K562 (cell line): ENCODE measurements at regions not wholly inside any gene's neighbourhood (a gene's known extent, or its start where the extent isn't known, plus 50 kb on each side); places are given as distances from the start of the nearest gene placed in this dataset.

Source experiments
- ATAC-seq: fragments of 200-7000 bp; cut with Tn5 transposase; 3 replicates; pipeline ENCODE4 v1.9.1; 2020; ENCODE audit warnings: moderate library complexity
- BruUV-seq: library from RNA; stranded (reverse); fragments of 400-500 nt; replicated peaks from 2 replicates; lab custom pipeline; 2021; lab: Mats Ljungman, UMichigan
- CTCF ChIA-PET: fragments of 300-600 bp; formaldehyde crosslinking; extraction: SDS; loops from one replicate; lab custom pipeline; 2021; ENCODE audit warnings: low intra/inter-chr PET ratio; lab: Yijun Ruan, JAX
- POLR2A ChIA-PET: fragments of 300-600, 350-650 bp; sonication (Branson Sonifier 250); formaldehyde crosslinking; extraction: SDS; loops from one replicate; lab custom pipeline; 2021; ENCODE audit warnings: antibody characterized with exemption, inconsistent platforms; lab: Yijun Ruan, JAX
- DNase-seq, 4 experiments: peaks; one replicate each; pipeline versions ENCODE4 v3.0.0 to v3.0.0-alpha.2; 2011 to 2018; ENCODE audit warnings: low spot score in 3 of 4, mixed read lengths in 3 of 4; ENCODE audit errors: extremely low read depth in 1 of 4
- FAIRE-seq: peaks from 2 replicates; lab custom pipeline; 2011; peaks lifted over from hg19 to GRCh38; lab: Jason Lieb, UNC
- H2AFZ ChIP-seq: 2 replicates; pipeline ENCODE4 v1.6.0; 2011; ENCODE audit warnings: low read depth, low read length, control low read depth, inconsistent platforms
- H3K27ac ChIP-seq: fragments of 200-600 bp; 3 replicates; pipeline ENCODE4 v1.8.0; 2011; ENCODE audit warnings: low read depth, mild to moderate bottlenecking, control low read depth, inconsistent platforms, low read length, moderate library complexity, mixed read lengths; ENCODE audit errors: extremely low read depth
- H3K27me3 ChIP-seq, 2 experiments: fragments of 300-600 bp in 1 of 2; 2 replicates in 1 of 2; 3 replicates in 1 of 2; pipeline versions ENCODE4 v1.6.0 to v1.8.0; 2011; ENCODE audit warnings: inconsistent platforms in 2 of 2, low read length in 2 of 2, mild to moderate bottlenecking in 1 of 2, mixed read lengths in 1 of 2, moderate library complexity in 1 of 2; ENCODE audit not compliant: control insufficient read depth in 2 of 2, insufficient read depth in 2 of 2
- H3K36me3 ChIP-seq: fragments of 300-600 bp; 3 replicates; pipeline ENCODE4 v1.8.0; 2011; ENCODE audit warnings: mild to moderate bottlenecking, low read length, inconsistent platforms; ENCODE audit not compliant: control insufficient read depth, insufficient read depth
- H3K4me1 ChIP-seq, 2 experiments: fragments of 200-600 bp in 1 of 2; replicated peaks in 1 of 2; 2 replicates in 1 of 2; 3 replicates in 1 of 2; pipeline versions ENCODE4 v1.5.1 to v1.8.0; 2011; ENCODE audit warnings: inconsistent platforms in 2 of 2, low read length in 2 of 2, mild to moderate bottlenecking in 1 of 2, mixed read lengths in 1 of 2, moderate library complexity in 1 of 2; ENCODE audit not compliant: control insufficient read depth in 2 of 2, insufficient read depth in 2 of 2
- H3K4me2 ChIP-seq: 2 replicates; pipeline ENCODE4 v1.6.1; 2011; ENCODE audit warnings: low read length, control low read depth, inconsistent platforms, mixed read lengths; ENCODE audit not compliant: insufficient read depth
- H3K4me3 ChIP-seq: fragments of 200-600 bp; sonication (generic), shearing (Covaris generic); 2 replicates; pipeline ENCODE4 v1.5.1; 2016; ENCODE audit warnings: control low read depth, inconsistent platforms
- H3K79me2 ChIP-seq: fragments of 200-600 bp; 3 replicates; pipeline ENCODE4 v1.8.0; 2011; ENCODE audit warnings: low read length, inconsistent platforms; ENCODE audit not compliant: control insufficient read depth, insufficient read depth
- H3K9ac ChIP-seq, 2 experiments: 2 replicates each; pipeline versions ENCODE4 v1.6.0 to v1.6.1; 2011; ENCODE audit warnings: low read depth in 2 of 2, low read length in 2 of 2, control low read depth in 1 of 2, inconsistent platforms in 1 of 2, mild to moderate bottlenecking in 1 of 2, mixed read lengths in 1 of 2; ENCODE audit not compliant: insufficient read depth in 1 of 2
- H3K9me1 ChIP-seq: one replicate; pipeline ENCODE4 v1.6.0; 2011; ENCODE audit warnings: inconsistent platforms, mild to moderate bottlenecking, low read length, moderate library complexity; ENCODE audit not compliant: control insufficient read depth, insufficient read depth
- H3K9me3 ChIP-seq: replicated peaks from 2 replicates; pipeline ENCODE4 v1.5.1; 2011; ENCODE audit warnings: low read depth, low read length, inconsistent platforms; ENCODE audit not compliant: control insufficient read depth, insufficient read depth
- H4K20me1 ChIP-seq: replicated peaks from 2 replicates; pipeline ENCODE4 v1.6.1; 2011; ENCODE audit warnings: low read length, inconsistent platforms, mixed read lengths; ENCODE audit not compliant: control insufficient read depth, insufficient read depth
- ETV6 ChIP-seq, 3 experiments: fragments of 150-350 bp in 1 of 3; sonication (generic) in 1 of 3; formaldehyde crosslinking in 1 of 3; IDR thresholded peaks; 2 replicates each; pipeline versions ENCODE4 v1.6.1 to v1.8.0; 2014 to 2022; ENCODE audit warnings: borderline replicate concordance in 2 of 3, low read depth in 2 of 3, antibody characterized with exemption in 1 of 3, low read length in 1 of 3, mild to moderate bottlenecking in 1 of 3, missing genetic modification reagents in 1 of 3
- PHF20 ChIP-seq: fragments of 450-650 bp; IDR thresholded peaks from 2 replicates; pipeline ENCODE4 v1.6.1; 2018; ENCODE audit not compliant: partially characterized antibody
- PHF8 ChIP-seq: fragments of 200-600 bp; sonication (generic); IDR thresholded peaks from 2 replicates; pipeline ENCODE4 v1.6.1; 2012; ENCODE audit warnings: mixed run types, mild to moderate bottlenecking, inconsistent platforms, low read length, moderate library complexity, borderline replicate concordance
- SNRNP70 ChIP-seq: fragments of 200-400 bp; formaldehyde crosslinking; optimal IDR thresholded peaks from 2 replicates; pipeline ENCODE3; 2017; ENCODE audit warnings: low read depth, low read length
- ZBTB7A ChIP-seq: IDR thresholded peaks from 2 replicates; pipeline ENCODE4 v1.6.1; 2011; ENCODE audit warnings: low read depth, mild to moderate bottlenecking, low read length, moderate library complexity, borderline replicate concordance; ENCODE audit not compliant: control insufficient read depth
- WGBS: fragments of 100-300 bp; shearing (Covaris generic); methylation state at CpG from one replicate; pipeline ENCODE4 v1.1.6; 2016; ENCODE audit warnings: low coverage, mixed read lengths; ENCODE audit not compliant: insufficient coverage; ENCODE audit errors: missing lambda C conversion rate; 5-methylcytosine and 5-hydroxymethylcytosine counted together
- in situ Hi-C: fragments of 300-500 bp; cut with MboI; formaldehyde crosslinking; loops from 4 replicates; pipeline ENCODE4 v1.15.0; 2018; ENCODE audit warnings: inconsistent platforms, mixed read lengths
- intact Hi-C: fragments of 100-400 bp; cut with micrococcal nuclease; formaldehyde crosslinking; loops from 2 replicates; pipeline ENCODE4 v1.14.2; 2022
- TF ChIP-seq, protein P1 (sequence below): sonication (generic); formaldehyde crosslinking; IDR thresholded peaks from 2 replicates; pipeline ENCODE4 v1.8.1; 2023; ENCODE audit warnings: mild to moderate bottlenecking, missing genetic modification reagents, moderate library complexity
- TF ChIP-seq, protein P2 (sequence below): sonication (generic); formaldehyde crosslinking; IDR thresholded peaks from 2 replicates; pipeline ENCODE4 v1.8.0; 2023; ENCODE audit warnings: mild to moderate bottlenecking, missing genetic modification reagents
- TF ChIP-seq, protein P3 (sequence below): fragments of 250-450 bp; sonication (Bioruptor Pico); IDR thresholded peaks from 2 replicates; pipeline ENCODE4 v1.5.0; 2021; ENCODE audit warnings: mild to moderate bottlenecking, borderline replicate concordance
- TF ChIP-seq, protein P4 (sequence below), 2 experiments: fragments of 450-650 bp; IDR thresholded peaks; 2 replicates each; pipeline ENCODE4 v1.6.1; 2018; ENCODE audit warnings: mild to moderate bottlenecking in 2 of 2, low read depth in 1 of 2; ENCODE audit not compliant: partially characterized antibody in 2 of 2

DNA sequence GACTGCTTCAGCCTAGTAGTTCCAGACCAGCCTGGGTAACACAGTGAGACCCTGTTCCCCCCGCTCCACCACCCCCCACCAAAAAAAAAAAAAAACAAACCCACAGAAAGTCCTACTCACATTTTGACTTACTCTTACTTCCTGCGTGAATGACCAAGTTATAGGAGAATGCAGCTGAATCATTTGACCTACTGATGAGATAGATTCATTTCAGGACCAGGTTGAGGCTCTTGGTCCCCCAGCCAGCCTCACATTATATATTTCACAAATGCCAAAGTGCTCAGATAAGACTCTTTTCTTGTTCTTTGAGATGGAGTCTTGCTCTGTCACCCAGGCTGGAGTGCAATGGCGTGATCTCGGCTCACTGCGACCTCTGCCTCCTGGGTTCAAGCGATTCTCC lies 70.2 kb downstream of the KLF5 start:
- intact Hi-C loops (no loop called here), in situ Hi-C loops (no loop called here)
- Histone ChIP-seq H3K27me3 (no peaks in the 10 kb centered on the region; a peak in 1 of 5 replicates), H3K9me3 (no peaks in the 10 kb centered on the region), H3K4me3 (no peak overlapping the region), H4K20me1 (no peaks in the 10 kb centered on the region), H3K4me2 (no peak overlapping the region), H3K9me1 (no peaks in the 10 kb centered on the region), H3K36me3 (no peaks in the 10 kb centered on the region), H3K27ac (no peak overlapping the region), H3K79me2 (no peaks in the 10 kb centered on the region), H3K9ac (no peak overlapping the region)
- DNase-seq (no peak), FAIRE-seq (no peak), ATAC-seq (no peak)
- WGBS, result 0% methylated on average over 2 of the region's 6 CpGs
- ChIA-PET POLR2A (no interaction called here), CTCF (no interaction called here)
- TF ChIP-seq, protein P1, sequence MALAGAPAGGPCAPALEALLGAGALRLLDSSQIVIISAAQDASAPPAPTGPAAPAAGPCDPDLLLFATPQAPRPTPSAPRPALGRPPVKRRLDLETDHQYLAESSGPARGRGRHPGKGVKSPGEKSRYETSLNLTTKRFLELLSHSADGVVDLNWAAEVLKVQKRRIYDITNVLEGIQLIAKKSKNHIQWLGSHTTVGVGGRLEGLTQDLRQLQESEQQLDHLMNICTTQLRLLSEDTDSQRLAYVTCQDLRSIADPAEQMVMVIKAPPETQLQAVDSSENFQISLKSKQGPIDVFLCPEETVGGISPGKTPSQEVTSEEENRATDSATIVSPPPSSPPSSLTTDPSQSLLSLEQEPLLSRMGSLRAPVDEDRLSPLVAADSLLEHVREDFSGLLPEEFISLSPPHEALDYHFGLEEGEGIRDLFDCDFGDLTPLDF (CRISPR knock-in tag), result no peak
- TF ChIP-seq SNRNP70 (no peak), ETV6 (IDR thresholded peaks at IDR 0.05; ENCODE audit: borderline replicate concordance in 1 of 2, low read depth in 2 of 2, low read length in 1 of 2) (no peak), ETV6 (CRISPR knock-in tag; IDR thresholded peaks at IDR 0.05; ENCODE audit: borderline replicate concordance) (no peak), ZBTB7A (no peak), PHF8 (no peak), PHF20 (no peak)
- TF ChIP-seq, protein P2, sequence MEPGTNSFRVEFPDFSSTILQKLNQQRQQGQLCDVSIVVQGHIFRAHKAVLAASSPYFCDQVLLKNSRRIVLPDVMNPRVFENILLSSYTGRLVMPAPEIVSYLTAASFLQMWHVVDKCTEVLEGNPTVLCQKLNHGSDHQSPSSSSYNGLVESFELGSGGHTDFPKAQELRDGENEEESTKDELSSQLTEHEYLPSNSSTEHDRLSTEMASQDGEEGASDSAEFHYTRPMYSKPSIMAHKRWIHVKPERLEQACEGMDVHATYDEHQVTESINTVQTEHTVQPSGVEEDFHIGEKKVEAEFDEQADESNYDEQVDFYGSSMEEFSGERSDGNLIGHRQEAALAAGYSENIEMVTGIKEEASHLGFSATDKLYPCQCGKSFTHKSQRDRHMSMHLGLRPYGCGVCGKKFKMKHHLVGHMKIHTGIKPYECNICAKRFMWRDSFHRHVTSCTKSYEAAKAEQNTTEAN (CRISPR knock-in tag), result no peak
- TF ChIP-seq, protein P3, sequence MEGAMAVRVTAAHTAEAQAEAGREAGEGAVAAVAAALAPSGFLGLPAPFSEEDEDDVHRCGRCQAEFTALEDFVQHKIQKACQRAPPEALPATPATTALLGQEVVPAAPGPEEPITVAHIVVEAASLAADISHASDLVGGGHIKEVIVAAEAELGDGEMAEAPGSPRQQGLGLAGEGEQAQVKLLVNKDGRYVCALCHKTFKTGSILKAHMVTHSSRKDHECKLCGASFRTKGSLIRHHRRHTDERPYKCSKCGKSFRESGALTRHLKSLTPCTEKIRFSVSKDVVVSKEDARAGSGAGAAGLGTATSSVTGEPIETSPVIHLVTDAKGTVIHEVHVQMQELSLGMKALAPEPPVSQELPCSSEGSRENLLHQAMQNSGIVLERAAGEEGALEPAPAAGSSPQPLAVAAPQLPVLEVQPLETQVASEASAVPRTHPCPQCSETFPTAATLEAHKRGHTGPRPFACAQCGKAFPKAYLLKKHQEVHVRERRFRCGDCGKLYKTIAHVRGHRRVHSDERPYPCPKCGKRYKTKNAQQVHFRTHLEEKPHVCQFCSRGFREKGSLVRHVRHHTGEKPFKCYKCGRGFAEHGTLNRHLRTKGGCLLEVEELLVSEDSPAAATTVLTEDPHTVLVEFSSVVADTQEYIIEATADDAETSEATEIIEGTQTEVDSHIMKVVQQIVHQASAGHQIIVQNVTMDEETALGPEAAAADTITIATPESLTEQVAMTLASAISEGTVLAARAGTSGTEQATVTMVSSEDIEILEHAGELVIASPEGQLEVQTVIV, result no peak
- TF ChIP-seq, protein P4, sequence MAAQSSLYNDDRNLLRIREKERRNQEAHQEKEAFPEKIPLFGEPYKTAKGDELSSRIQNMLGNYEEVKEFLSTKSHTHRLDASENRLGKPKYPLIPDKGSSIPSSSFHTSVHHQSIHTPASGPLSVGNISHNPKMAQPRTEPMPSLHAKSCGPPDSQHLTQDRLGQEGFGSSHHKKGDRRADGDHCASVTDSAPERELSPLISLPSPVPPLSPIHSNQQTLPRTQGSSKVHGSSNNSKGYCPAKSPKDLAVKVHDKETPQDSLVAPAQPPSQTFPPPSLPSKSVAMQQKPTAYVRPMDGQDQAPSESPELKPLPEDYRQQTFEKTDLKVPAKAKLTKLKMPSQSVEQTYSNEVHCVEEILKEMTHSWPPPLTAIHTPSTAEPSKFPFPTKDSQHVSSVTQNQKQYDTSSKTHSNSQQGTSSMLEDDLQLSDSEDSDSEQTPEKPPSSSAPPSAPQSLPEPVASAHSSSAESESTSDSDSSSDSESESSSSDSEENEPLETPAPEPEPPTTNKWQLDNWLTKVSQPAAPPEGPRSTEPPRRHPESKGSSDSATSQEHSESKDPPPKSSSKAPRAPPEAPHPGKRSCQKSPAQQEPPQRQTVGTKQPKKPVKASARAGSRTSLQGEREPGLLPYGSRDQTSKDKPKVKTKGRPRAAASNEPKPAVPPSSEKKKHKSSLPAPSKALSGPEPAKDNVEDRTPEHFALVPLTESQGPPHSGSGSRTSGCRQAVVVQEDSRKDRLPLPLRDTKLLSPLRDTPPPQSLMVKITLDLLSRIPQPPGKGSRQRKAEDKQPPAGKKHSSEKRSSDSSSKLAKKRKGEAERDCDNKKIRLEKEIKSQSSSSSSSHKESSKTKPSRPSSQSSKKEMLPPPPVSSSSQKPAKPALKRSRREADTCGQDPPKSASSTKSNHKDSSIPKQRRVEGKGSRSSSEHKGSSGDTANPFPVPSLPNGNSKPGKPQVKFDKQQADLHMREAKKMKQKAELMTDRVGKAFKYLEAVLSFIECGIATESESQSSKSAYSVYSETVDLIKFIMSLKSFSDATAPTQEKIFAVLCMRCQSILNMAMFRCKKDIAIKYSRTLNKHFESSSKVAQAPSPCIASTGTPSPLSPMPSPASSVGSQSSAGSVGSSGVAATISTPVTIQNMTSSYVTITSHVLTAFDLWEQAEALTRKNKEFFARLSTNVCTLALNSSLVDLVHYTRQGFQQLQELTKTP (IDR thresholded peaks at IDR 0.05; ENCODE audit: low read depth in 1 of 2, partially characterized antibody in 2 of 2), result no peak
- TF ChIP-seq, all 486 proteins: peak for 0
- H2AFZ ChIP-seq, result no peak overlapping the region
- no TSS peak for BruUV-seq
- no peaks in the 10 kb centered on the region for H3K4me1 ChIP-seq
